ENCODE measurements at regions not wholly inside any gene's neighbourhood (a gene's known extent, or its start where the extent isn't known, plus 50 kb on each side); places are given as distances from the start of the nearest gene placed in this dataset.

GRCh38 chr6:20334334-20334733, 67.3 kb upstream of the E2F3 start:
- no peak overlapping the region for H3K4me3 ChIP-seq
- H3K27ac ChIP-seq = no peak overlapping the region
- no peaks in the 10 kb centered on the region for H3K4me1 ChIP-seq
- peaks cover 10% of the 10 kb centered on the region for H3K27me3 ChIP-seq
- no peaks in the 10 kb centered on the region for H3K36me3 ChIP-seq
- WGBS = 91% methylated on average over 8 of the region's 8 CpGs
- TF ChIP-seq POLR2A (IDR thresholded peaks at IDR 0.05) = no peak
- TF ChIP-seq CTCF (IDR thresholded peaks at IDR 0.05) = no peak
- TF ChIP-seq EP300 (IDR thresholded peaks at IDR 0.05) = no peak
- no peak for TF ChIP-seq POLR2AphosphoS5 (IDR thresholded peaks at IDR 0.05)
- no peaks in the 10 kb centered on the region for H3K9me3 ChIP-seq
- DNase-seq (ENCODE audit: low spot score in 2 of 2) = no peak

- TF ChIP-seq EP300 (IDR thresholded peaks at IDR 0.05) (no peak), POLR2AphosphoS5 (IDR thresholded peaks at IDR 0.05) (no peak), CTCF (IDR thresholded peaks at IDR 0.05) (no peak), POLR2A (IDR thresholded peaks at IDR 0.05) (no peak)
- Histone ChIP-seq H3K27me3 (peaks cover 10% of the 10 kb centered on the region), H3K27ac (no peak overlapping the region), H3K9me3 (no peaks in the 10 kb centered on the region), H3K4me3 (no peak overlapping the region), H3K4me1 (no peaks in the 10 kb centered on the region), H3K36me3 (no peaks in the 10 kb centered on the region)
- WGBS = 75% methylated on average over 1 of the region's 1 CpG
- no peak for DNase-seq (ENCODE audit: low spot score in 2 of 2)
Observed at GRCh38 chr6:20334962-20335361, 66.7 kb upstream of the E2F3 start.

- no peaks in the 10 kb centered on the region for H3K4me1 ChIP-seq
- no peak overlapping the region for H3K4me3 ChIP-seq
- no peak overlapping the region for H3K27ac ChIP-seq
- TF ChIP-seq EP300 (IDR thresholded peaks at IDR 0.05) (no peak), POLR2A (IDR thresholded peaks at IDR 0.05) (no peak), CTCF (IDR thresholded peaks at IDR 0.05) (no peak), POLR2AphosphoS5 (IDR thresholded peaks at IDR 0.05) (no peak)
- DNase-seq (ENCODE audit: low spot score in 2 of 2) = no peak
- no peaks in the 10 kb centered on the region for H3K36me3 ChIP-seq
- no peaks in the 10 kb centered on the region for H3K9me3 ChIP-seq
- H3K27me3 ChIP-seq = peaks cover 10% of the 10 kb centered on the region
- WGBS = 54% methylated on average over 4 of the region's 4 CpGs
Observed at GRCh38 chr6:20335872-20336271, 65.8 kb upstream of the E2F3 start.

- Histone ChIP-seq H3K9me3 (no peaks in the 10 kb centered on the region), H3K4me3 (no peak overlapping the region), H3K27me3 (no peaks in the 10 kb centered on the region), H3K36me3 (no peaks in the 10 kb centered on the region), H3K27ac (no peak overlapping the region), H3K4me1 (no peaks in the 10 kb centered on the region)
- 83% methylated on average over 2 of the region's 2 CpGs for WGBS
- DNase-seq (ENCODE audit: low spot score in 2 of 2) = no peak
- TF ChIP-seq EP300 (IDR thresholded peaks at IDR 0.05) = no peak
- no peak for TF ChIP-seq CTCF (IDR thresholded peaks at IDR 0.05)
- TF ChIP-seq POLR2A (IDR thresholded peaks at IDR 0.05) = no peak
- no peak for TF ChIP-seq POLR2AphosphoS5 (IDR thresholded peaks at IDR 0.05)
Observed at GRCh38 chr6:20338156-20338555, 63.5 kb upstream of the E2F3 start.

GRCh38 chr6:20340068-20340848, 61.4 kb upstream of the E2F3 start:
- Histone ChIP-seq H3K36me3 (no peaks in the 10 kb centered on the region), H3K27me3 (no peaks in the 10 kb centered on the region), H3K4me3 (no peak overlapping the region), H3K4me1 (no peaks in the 10 kb centered on the region), H3K9me3 (no peaks in the 10 kb centered on the region), H3K27ac (no peak overlapping the region)
- TF ChIP-seq EP300 (IDR thresholded peaks at IDR 0.05) (no peak), POLR2A (IDR thresholded peaks at IDR 0.05) (no peak), POLR2AphosphoS5 (IDR thresholded peaks at IDR 0.05) (no peak), CTCF (IDR thresholded peaks at IDR 0.05) (no peak)
- 81% methylated on average over 9 of the region's 9 CpGs for WGBS
- no peak for DNase-seq (ENCODE audit: low spot score in 2 of 2)
